Panc1 (cell line): ENCODE measurements at regions not wholly inside any gene's neighbourhood (a gene's known extent, or its start where the extent isn't known, plus 50 kb on each side); places are given as distances from the start of the nearest gene placed in this dataset.

ENCODE experiments used
- ATAC-seq: fragments of 200-7000 bp; cut with Tn5 transposase; 2 replicates; pipeline ENCODE4 v1.9.1; 2020; ENCODE audit warnings: mild to moderate bottlenecking, moderate library complexity
- BruUV-seq: library from RNA; stranded (reverse); fragments of 400-500 nt; replicated peaks from 2 replicates; lab custom pipeline; 2021; lab: Mats Ljungman, UMichigan
- CTCF ChIA-PET: fragments of 300-600 bp; sonication (Branson Sonifier 250); formaldehyde crosslinking; loops from one replicate; lab custom pipeline; 2022; ENCODE audit warnings: antibody characterized with exemption; lab: Charles Lee
- POLR2A ChIA-PET: fragments of 300-600 bp; sonication (Branson Sonifier 250); formaldehyde crosslinking; loops from one replicate; lab custom pipeline; 2022; ENCODE audit warnings: antibody characterized with exemption; lab: Charles Lee
- DNase-seq: peaks from one replicate; pipeline ENCODE4 v3.0.0-alpha.2; 2010; ENCODE audit warnings: low read depth, low spot score
- H3K27ac ChIP-seq: 2 replicates; pipeline ENCODE4 v1.5.1; 2011; ENCODE audit warnings: mild to moderate bottlenecking, low read length, inconsistent platforms
- H3K27me3 ChIP-seq: fragments of 200-500 bp; sonication (Bioruptor generic); 2 replicates; pipeline ENCODE4 v1.6.0; 2014; ENCODE audit warnings: low read length, inconsistent platforms; ENCODE audit not compliant: control insufficient read depth, insufficient read depth
- H3K36me3 ChIP-seq: fragments of 200-500 bp; sonication (Bioruptor generic); 2 replicates; pipeline ENCODE4 v1.5.1; 2014; ENCODE audit warnings: inconsistent platforms, mild to moderate bottlenecking, low read length, moderate library complexity; ENCODE audit not compliant: control insufficient read depth, insufficient read depth
- H3K4me1 ChIP-seq: 2 replicates; pipeline ENCODE4 v1.5.1; 2011; ENCODE audit warnings: inconsistent platforms, mild to moderate bottlenecking, low read length, moderate library complexity; ENCODE audit not compliant: control insufficient read depth, insufficient read depth
- H3K4me3 ChIP-seq, 2 experiments: 2 replicates each; pipeline ENCODE4 v1.5.1; 2011 to 2012; ENCODE audit warnings: low read depth in 2 of 2, low read length in 2 of 2, mild to moderate bottlenecking in 2 of 2, inconsistent platforms in 1 of 2, moderate library complexity in 1 of 2
- H3K9me3 ChIP-seq: fragments of 200-500 bp; sonication (Bioruptor generic); 2 replicates; pipeline ENCODE4 v1.5.1; 2014; ENCODE audit warnings: low read depth, mild to moderate bottlenecking, inconsistent platforms, low read length, moderate library complexity; ENCODE audit not compliant: control insufficient read depth, insufficient read depth
- POLR2AphosphoS5 ChIP-seq: IDR thresholded peaks from 2 replicates; pipeline ENCODE4 v1.6.1; 2012; ENCODE audit warnings: mild to moderate bottlenecking, low read depth, low read length, moderate library complexity
- SIN3A ChIP-seq: IDR thresholded peaks from 2 replicates; pipeline ENCODE4 v1.6.1; 2012; ENCODE audit warnings: low read depth, mild to moderate bottlenecking, low read length, moderate library complexity, borderline replicate concordance; ENCODE audit not compliant: insufficient read depth
- TCF7L2 ChIP-seq: IDR thresholded peaks from 2 replicates; pipeline ENCODE4 v1.6.1; 2011; ENCODE audit warnings: mild to moderate bottlenecking, low read depth, low read length, inconsistent platforms
- in situ Hi-C: cut with HindIII; loops from 2 replicates; pipeline ENCODE4 v1.10.0; 2016; ENCODE audit warnings: low sequenced_read_pairs, low pct_unique_long_range_greater_than_20kb
- intact Hi-C: fragments of 100-400 bp; cut with micrococcal nuclease; formaldehyde crosslinking; loops from one replicate; pipeline ENCODE4 v1.10.0; 2022; ENCODE audit not compliant: unreplicated experiment
- TF ChIP-seq, protein P1 (sequence below), 2 experiments: IDR thresholded peaks; 2 replicates each; pipeline ENCODE4 v1.6.1; 2011 to 2012; ENCODE audit warnings: low read depth in 2 of 2, control low read depth in 1 of 2, low read length in 1 of 2, mild to moderate bottlenecking in 1 of 2, moderate library complexity in 1 of 2; ENCODE audit not compliant: insufficient read depth in 1 of 2
- TF ChIP-seq, protein P2 (sequence below): fragments of 450-650 bp; IDR thresholded peaks from 2 replicates; pipeline ENCODE4 v1.5.1; 2017; ENCODE audit warnings: mild to moderate bottlenecking

DNA sequence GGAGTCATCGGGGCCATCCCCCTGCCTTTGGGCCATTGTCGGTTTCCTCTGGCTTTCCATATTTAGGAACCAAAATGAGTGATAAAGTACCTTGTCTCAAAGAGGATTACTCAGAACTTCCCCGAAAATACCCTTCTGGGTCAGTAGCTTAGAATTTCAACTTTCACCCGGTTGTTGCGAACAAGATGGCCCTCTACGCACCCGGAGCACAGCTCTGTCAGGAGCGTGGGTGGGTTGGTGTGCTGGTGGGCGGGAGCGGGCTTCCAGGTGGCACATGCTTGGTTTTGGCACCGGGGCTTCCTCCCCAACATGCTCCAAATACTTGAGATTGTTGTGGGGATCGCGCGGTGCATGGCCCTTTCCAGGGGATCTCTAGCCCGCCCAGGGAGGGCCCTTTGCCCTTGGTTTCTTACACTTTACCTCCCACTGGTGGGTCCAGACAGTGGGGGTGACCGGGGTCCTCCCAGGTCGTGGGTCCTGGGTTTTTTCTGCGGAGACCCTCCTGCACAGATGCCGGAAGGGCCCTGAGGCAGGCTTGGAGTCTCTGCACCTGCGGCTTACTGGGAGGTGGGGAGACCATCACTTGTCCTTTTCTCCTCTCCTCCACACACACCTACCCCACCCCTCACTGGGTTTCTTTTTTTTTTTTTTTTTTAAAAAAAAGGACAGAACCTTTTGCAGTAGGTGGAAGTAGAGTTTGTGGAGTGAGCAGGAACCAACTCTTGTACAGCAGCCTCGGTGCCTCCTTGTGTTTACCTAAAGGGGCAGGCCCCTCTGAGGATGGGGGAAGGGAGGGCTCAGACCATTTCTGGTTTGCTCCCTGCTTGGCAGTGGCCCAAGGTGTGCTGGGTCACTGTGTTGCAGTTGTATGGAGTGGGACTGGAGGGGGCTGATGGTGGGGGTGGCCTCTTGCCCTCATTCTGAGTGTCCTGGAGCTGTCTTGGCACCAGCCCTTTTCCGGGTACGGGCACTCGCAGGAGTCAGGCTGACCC lies 142.1 kb downstream of the SEC14L1 start:
- in situ Hi-C loops: no loop called here
- intact Hi-C loops: loop anchor here (5.0 kb wide), 1 partner anchor 34 kb away; a partner anchor contains a TSS
- Histone ChIP-seq H3K27ac (peak overlapping the region; percentile 100), H3K4me3 (peak overlapping the region; percentile 92 to 98), H3K4me1 (peaks cover 60% of the 10 kb centered on the region), H3K27me3 (no peaks in the 10 kb centered on the region), H3K36me3 (peaks cover 10% of the 10 kb centered on the region), H3K9me3 (no peaks in the 10 kb centered on the region)
- TF ChIP-seq SIN3A (no peak), TCF7L2 (no peak), POLR2AphosphoS5 (no peak; the same call in 1 of the 2 replicates)
- TF ChIP-seq, protein P1, sequence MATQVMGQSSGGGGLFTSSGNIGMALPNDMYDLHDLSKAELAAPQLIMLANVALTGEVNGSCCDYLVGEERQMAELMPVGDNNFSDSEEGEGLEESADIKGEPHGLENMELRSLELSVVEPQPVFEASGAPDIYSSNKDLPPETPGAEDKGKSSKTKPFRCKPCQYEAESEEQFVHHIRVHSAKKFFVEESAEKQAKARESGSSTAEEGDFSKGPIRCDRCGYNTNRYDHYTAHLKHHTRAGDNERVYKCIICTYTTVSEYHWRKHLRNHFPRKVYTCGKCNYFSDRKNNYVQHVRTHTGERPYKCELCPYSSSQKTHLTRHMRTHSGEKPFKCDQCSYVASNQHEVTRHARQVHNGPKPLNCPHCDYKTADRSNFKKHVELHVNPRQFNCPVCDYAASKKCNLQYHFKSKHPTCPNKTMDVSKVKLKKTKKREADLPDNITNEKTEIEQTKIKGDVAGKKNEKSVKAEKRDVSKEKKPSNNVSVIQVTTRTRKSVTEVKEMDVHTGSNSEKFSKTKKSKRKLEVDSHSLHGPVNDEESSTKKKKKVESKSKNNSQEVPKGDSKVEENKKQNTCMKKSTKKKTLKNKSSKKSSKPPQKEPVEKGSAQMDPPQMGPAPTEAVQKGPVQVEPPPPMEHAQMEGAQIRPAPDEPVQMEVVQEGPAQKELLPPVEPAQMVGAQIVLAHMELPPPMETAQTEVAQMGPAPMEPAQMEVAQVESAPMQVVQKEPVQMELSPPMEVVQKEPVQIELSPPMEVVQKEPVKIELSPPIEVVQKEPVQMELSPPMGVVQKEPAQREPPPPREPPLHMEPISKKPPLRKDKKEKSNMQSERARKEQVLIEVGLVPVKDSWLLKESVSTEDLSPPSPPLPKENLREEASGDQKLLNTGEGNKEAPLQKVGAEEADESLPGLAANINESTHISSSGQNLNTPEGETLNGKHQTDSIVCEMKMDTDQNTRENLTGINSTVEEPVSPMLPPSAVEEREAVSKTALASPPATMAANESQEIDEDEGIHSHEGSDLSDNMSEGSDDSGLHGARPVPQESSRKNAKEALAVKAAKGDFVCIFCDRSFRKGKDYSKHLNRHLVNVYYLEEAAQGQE (IDR thresholded peaks at IDR 0.05; ENCODE audit: insufficient read depth in 1 of 2, low read depth in 2 of 2, low read length in 1 of 2): no peak
- TF ChIP-seq, protein P2, sequence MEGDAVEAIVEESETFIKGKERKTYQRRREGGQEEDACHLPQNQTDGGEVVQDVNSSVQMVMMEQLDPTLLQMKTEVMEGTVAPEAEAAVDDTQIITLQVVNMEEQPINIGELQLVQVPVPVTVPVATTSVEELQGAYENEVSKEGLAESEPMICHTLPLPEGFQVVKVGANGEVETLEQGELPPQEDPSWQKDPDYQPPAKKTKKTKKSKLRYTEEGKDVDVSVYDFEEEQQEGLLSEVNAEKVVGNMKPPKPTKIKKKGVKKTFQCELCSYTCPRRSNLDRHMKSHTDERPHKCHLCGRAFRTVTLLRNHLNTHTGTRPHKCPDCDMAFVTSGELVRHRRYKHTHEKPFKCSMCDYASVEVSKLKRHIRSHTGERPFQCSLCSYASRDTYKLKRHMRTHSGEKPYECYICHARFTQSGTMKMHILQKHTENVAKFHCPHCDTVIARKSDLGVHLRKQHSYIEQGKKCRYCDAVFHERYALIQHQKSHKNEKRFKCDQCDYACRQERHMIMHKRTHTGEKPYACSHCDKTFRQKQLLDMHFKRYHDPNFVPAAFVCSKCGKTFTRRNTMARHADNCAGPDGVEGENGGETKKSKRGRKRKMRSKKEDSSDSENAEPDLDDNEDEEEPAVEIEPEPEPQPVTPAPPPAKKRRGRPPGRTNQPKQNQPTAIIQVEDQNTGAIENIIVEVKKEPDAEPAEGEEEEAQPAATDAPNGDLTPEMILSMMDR: no peak
- ChIA-PET CTCF (no interaction called here), POLR2A (interaction anchor here (2.0 kb wide), 1 partner anchor 28 kb away, joined by 7 read pairs; no protein-coding TSS in a partner anchor)
- ATAC-seq (no peak), DNase-seq (no peak)
- BruUV-seq: TSS peak; percentile 74

DNA sequence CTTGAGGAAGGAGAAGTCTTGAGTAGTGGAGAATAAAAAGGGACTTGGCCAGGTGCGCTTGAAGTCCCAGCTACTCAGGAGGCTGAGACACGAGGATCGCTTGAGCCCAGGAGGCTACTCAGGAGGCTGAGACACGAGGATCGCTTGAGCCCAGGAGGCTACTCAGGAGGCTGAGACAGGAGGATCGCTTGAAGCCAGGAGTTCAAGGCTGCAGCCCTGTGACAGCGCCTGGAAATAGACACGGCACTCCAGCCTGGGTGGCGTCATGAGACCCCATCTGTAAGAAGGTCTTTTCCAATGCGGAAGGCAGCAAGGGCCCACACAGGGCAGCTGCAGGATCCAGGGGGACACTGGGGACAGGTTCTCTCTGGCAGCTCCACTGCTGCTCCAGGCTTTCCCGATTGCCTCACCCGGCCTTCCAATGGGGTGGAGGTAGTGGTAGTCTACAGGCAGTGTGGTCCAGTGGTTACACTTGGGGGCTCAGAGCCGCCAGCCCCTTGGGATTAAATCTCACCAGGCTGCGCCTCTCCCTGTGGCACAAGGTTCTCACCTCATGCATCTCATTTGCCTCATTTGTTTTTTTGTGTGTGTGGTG lies 143.4 kb downstream of the SEC14L1 start:
- no TSS peak for BruUV-seq
- H3K27me3 ChIP-seq: no peaks in the 10 kb centered on the region
- POLR2A ChIA-PET: interaction anchor here (0.6 kb wide), 1 partner anchor 1374 kb away, joined by 6 read pairs; no protein-coding TSS in a partner anchor
- CTCF ChIA-PET: no interaction called here
- H3K27ac ChIP-seq: peak overlapping the region; percentile 100
- intact Hi-C loops (loop anchor here (5.0 kb wide), 1 partner anchor 33 kb away; a partner anchor contains a TSS), in situ Hi-C loops (no loop called here)
- H3K4me3 ChIP-seq: peak overlapping the region; percentile 92 to 98
- no peak for DNase-seq
- TF ChIP-seq, protein P2: no peak
- no peak for TF ChIP-seq SIN3A
- TF ChIP-seq, protein P1 (IDR thresholded peaks at IDR 0.05; ENCODE audit: insufficient read depth in 1 of 2, low read depth in 2 of 2, low read length in 1 of 2): no peak
- 0 out of 2 replicates have a peak, but pooled peaks have one; percentile 33 for TF ChIP-seq POLR2AphosphoS5
- H3K9me3 ChIP-seq: no peaks in the 10 kb centered on the region
- ATAC-seq: no peak
- H3K36me3 ChIP-seq: peaks cover 10% of the 10 kb centered on the region
- H3K4me1 ChIP-seq: peaks cover 68% of the 10 kb centered on the region
